NB4 (cell line): ENCODE measurements at regions not wholly inside any gene's neighbourhood (a gene's known extent, or its start where the extent isn't known, plus 50 kb on each side); places are given as distances from the start of the nearest gene placed in this dataset.

ENCODE experiments used
- DNase-seq: peaks from one replicate; pipeline ENCODE4 v3.0.0; 2010; ENCODE audit warnings: low read depth
- H3K4me3 ChIP-seq: one replicate; pipeline ENCODE4 v1.5.1; 2011; ENCODE audit warnings: mild to moderate bottlenecking, low read depth, low read length, moderate library complexity
- MYC ChIP-seq: IDR thresholded peaks from 2 replicates; pipeline ENCODE4 v1.6.1; 2011; ENCODE audit warnings: low read depth, low read length
- POLR2A ChIP-seq: IDR thresholded peaks from 2 replicates; pipeline ENCODE4 v1.6.1; 2011; ENCODE audit warnings: mild to moderate bottlenecking; ENCODE audit not compliant: insufficient read length; ENCODE audit errors: extremely low read depth
- TF ChIP-seq, protein P1 (sequence below): IDR thresholded peaks from one replicate; pipeline ENCODE4 v1.5.1; 2012; ENCODE audit warnings: low read depth, low read length
- TF ChIP-seq, protein P2 (sequence below): IDR thresholded peaks from 2 replicates; pipeline ENCODE4 v1.6.1; 2011; ENCODE audit warnings: low read depth, low read length

DNA sequence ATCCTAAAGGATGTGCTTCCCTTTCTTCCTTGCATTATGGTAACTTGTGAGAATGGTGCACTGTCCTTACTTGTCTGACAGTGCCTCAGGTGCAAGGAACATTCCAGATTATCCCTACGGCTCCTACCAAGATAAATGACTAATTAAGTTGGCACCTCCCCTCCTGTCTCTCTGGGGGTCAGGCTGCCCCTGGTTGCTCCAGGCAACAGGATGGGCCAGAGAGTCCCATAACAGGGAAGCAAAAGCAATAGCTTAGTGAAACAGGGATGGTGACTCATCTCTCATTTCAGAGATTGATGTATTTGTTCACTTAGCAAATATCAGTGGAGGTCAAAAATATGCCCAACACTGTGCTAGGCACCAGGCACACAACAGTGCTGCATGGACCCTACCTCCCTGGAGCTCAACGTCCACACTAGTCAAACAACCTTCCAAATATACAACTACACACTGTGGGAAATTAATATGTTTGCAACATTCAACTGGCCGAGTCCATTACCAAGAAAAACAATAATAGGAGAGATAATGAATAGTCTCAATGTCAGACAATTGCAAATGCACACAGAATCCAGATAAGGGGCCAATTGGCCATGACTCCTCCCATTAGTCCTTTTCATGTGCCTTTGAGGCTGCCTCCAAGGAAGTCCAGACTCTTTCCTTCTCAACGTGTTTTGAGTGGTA is 249.0 kb downstream of the TLE3 start:
- no peak for DNase-seq
- no peak overlapping the region for H3K4me3 ChIP-seq
- TF ChIP-seq, protein P1, sequence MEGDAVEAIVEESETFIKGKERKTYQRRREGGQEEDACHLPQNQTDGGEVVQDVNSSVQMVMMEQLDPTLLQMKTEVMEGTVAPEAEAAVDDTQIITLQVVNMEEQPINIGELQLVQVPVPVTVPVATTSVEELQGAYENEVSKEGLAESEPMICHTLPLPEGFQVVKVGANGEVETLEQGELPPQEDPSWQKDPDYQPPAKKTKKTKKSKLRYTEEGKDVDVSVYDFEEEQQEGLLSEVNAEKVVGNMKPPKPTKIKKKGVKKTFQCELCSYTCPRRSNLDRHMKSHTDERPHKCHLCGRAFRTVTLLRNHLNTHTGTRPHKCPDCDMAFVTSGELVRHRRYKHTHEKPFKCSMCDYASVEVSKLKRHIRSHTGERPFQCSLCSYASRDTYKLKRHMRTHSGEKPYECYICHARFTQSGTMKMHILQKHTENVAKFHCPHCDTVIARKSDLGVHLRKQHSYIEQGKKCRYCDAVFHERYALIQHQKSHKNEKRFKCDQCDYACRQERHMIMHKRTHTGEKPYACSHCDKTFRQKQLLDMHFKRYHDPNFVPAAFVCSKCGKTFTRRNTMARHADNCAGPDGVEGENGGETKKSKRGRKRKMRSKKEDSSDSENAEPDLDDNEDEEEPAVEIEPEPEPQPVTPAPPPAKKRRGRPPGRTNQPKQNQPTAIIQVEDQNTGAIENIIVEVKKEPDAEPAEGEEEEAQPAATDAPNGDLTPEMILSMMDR = no peak
- TF ChIP-seq POLR2A (no peak), MYC (no peak)
- TF ChIP-seq, protein P2, sequence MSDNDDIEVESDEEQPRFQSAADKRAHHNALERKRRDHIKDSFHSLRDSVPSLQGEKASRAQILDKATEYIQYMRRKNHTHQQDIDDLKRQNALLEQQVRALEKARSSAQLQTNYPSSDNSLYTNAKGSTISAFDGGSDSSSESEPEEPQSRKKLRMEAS = no peak

DNA sequence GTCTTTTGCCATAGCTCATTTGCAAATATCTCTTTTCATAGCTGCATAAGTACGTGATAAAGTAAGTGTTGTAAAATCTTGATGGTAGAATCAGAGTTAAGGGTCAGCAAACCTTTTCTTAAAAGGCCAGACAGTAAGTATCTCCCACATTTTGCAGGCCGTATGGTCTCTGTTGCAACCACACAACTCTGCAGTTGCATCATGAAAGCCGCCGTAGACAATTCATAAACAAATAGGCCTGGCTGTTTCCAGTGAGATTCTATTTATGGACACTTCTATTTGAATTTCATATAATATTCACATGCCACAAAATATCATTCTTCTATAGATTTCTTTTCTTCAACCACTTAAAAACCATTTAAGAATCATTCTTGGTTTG is 248.5 kb downstream of the TLE3 start:
- TF ChIP-seq, protein P1 = no peak
- TF ChIP-seq POLR2A = no peak
- TF ChIP-seq MYC = no peak
- DNase-seq = no peak
- no peak overlapping the region for H3K4me3 ChIP-seq

DNA sequence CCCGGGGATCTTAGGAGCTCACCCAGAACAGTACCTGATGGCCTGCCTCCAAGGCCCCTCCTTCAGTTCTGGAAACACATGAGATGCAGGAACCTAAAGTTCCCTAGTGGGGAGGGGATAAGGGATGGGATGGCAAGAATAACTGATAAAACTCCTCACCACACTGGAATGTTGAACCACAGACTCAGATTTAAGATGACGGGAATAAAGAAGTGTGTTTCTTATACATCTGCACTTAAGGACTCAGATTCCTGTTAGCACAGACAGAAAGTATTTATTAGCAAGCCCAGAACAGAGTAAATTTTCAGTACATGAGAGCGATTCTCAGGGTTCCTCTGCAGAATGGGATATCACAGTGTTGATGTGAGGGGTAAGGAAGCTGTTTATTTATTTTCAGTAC is 245.2 kb downstream of the TLE3 start:
- DNase-seq = no peak
- no peak overlapping the region for H3K4me3 ChIP-seq
- TF ChIP-seq, protein P1 = no peak
- TF ChIP-seq, protein P2 = no peak
- TF ChIP-seq POLR2A = no peak
- TF ChIP-seq MYC = no peak

DNA sequence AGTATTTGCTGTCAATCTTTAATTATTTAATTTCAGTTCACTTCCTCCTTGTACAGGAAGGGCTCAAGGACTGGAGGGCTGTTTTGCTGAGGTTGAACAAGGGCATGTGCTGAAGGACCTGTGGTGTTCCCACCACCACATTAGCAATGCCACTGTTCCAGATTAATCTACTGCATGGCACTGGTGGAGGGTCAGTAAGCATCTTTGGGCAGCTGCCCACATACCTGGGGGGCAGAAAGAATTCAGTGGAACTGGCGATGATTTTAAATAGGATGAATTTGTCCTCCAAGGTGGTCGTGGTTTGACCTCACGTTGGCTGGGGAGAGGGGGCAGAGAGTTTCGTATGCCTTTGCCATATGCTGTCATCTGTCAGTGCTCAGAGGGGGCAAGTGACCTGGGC is 244.8 kb downstream of the TLE3 start:
- TF ChIP-seq POLR2A (no peak), MYC (no peak)
- TF ChIP-seq, protein P2 = no peak
- TF ChIP-seq, protein P1 = no peak
- DNase-seq = no peak
- H3K4me3 ChIP-seq = no peak overlapping the region

DNA sequence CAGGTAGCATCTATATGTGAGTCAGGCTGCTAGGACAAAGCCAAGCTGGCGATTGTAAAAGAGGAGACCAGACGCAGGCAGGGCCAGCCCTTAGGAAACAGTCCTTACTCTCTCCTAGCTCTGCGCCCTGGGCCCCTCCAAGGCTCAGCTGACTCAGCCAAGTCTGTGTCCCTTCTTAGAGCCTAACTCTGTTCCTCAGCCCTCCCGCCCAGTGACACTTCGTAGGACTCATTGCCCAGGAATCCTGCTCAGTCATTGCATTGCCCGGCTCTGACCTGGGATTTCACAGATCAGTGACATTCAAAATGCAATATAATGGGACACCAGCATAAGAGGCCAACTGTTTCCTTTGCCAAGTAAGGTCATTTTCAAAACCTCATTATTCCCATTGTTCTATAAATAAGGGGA is 244.2 kb downstream of the TLE3 start:
- no peak for DNase-seq
- TF ChIP-seq MYC = no peak
- H3K4me3 ChIP-seq = no peak overlapping the region

DNA sequence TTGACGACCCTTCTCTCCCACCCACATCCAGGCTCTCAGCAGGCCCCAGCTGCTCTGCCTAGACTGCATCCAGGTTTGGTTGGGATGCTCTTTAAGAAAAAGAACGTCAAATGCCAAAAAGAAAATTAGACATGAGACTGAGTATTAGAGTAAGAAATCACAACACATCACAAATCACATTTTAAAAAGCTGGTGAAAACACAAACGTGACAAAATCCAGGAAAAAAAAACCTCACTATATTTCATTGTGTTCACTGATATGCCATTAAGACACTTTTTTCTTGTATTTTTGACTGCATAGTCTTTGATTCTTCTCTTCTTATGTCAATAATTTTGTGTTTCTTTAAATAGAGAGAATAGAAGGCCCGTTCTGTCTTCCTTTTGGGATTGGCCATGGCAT is 243.7 kb downstream of the TLE3 start:
- no peak overlapping the region for H3K4me3 ChIP-seq
- DNase-seq = no peak
- TF ChIP-seq POLR2A (no peak), MYC (no peak)
- TF ChIP-seq, protein P1 = no peak
- TF ChIP-seq, protein P2 = no peak
